Chondrocyte (in vitro differentiated cells): ENCODE measurements at regions not wholly inside any gene's neighbourhood (a gene's known extent, or its start where the extent isn't known, plus 50 kb on each side); places are given as distances from the start of the nearest gene placed in this dataset.
"Not testable (repeated sequence)": the region's sequence is repeated elsewhere in the genome, so short reads cannot be mapped to it uniquely, and the experiment has no call there.

Source experiments
- DNase-seq: peaks from one replicate; pipeline ENCODE4 v3.0.0; 2021; ENCODE audit warnings: mixed read lengths, low spot score
- H3K27ac Mint-ChIP-seq: one replicate; pipeline ENCODE4 v1.8.0; 2021; ENCODE audit warnings: mild to moderate bottlenecking, moderate library complexity, mixed read lengths; ENCODE audit not compliant: unreplicated experiment
- H3K27me3 Mint-ChIP-seq: 2 replicates; pipeline ENCODE4 v1.8.0; 2021; ENCODE audit warnings: low read depth, mixed read lengths
- H3K36me3 Mint-ChIP-seq: 2 replicates; pipeline ENCODE4 v1.8.0; 2021; ENCODE audit warnings: low read depth, mixed read lengths
- H3K4me1 Mint-ChIP-seq: 2 replicates; pipeline ENCODE4 v1.8.0; 2021; ENCODE audit warnings: low read depth, mild to moderate bottlenecking, mixed read lengths
- H3K4me3 Mint-ChIP-seq: one replicate; pipeline ENCODE4 v1.8.0; 2021; ENCODE audit warnings: mild to moderate bottlenecking, moderate library complexity, mixed read lengths; ENCODE audit not compliant: unreplicated experiment
- H3K9me3 Mint-ChIP-seq: 2 replicates; pipeline ENCODE4 v1.8.0; 2021; ENCODE audit warnings: low read depth, mixed read lengths
- CTCF ChIP-seq: fragments of 200-600 bp; sonication (generic); IDR thresholded peaks from 2 replicates; pipeline ENCODE4 v1.5.0; 2021; ENCODE audit warnings: antibody characterized with exemption, mild to moderate bottlenecking, moderate library complexity

- TF ChIP-seq CTCF: no peak
- Mint-ChIP-seq H3K27ac (no peak overlapping the region), H3K4me3 (no peak overlapping the region), H3K36me3 (no peaks in the 10 kb centered on the region), H3K9me3 (no peaks in the 10 kb centered on the region), H3K4me1 (no peaks in the 10 kb centered on the region), H3K27me3 (peaks cover 32% of the 10 kb centered on the region)
- DNase-seq: no peak
These were observed 1250.2 kb upstream of the CNTN5 start for GRCh38 chr11:97770570-97770969.

- no peaks in the 10 kb centered on the region for H3K4me1 Mint-ChIP-seq
- TF ChIP-seq CTCF: no peak
- H3K27ac Mint-ChIP-seq: no peak overlapping the region
- H3K9me3 Mint-ChIP-seq: no peaks in the 10 kb centered on the region
- no peak for DNase-seq
- H3K36me3 Mint-ChIP-seq: no peaks in the 10 kb centered on the region
- H3K4me3 Mint-ChIP-seq: no peak overlapping the region
- peaks cover 34% of the 10 kb centered on the region for H3K27me3 Mint-ChIP-seq
These were observed 1248.0 kb upstream of the CNTN5 start for GRCh38 chr11:97772705-97773104.

GRCh38 chr11:97784388-97784787 is 1236.4 kb upstream of the CNTN5 start:
- not testable (repeated sequence) for H3K36me3 Mint-ChIP-seq, H3K4me1 Mint-ChIP-seq, DNase-seq, H3K27ac Mint-ChIP-seq, H3K4me3 Mint-ChIP-seq
- Mint-ChIP-seq H3K27me3 (peaks cover 10% of the 10 kb centered on the region), H3K9me3 (peaks cover 28% of the 10 kb centered on the region)

- H3K27me3 Mint-ChIP-seq: peaks cover 10% of the 10 kb centered on the region
- H3K27ac Mint-ChIP-seq: no peak overlapping the region
- no peak for TF ChIP-seq CTCF
These were observed 1233.8 kb upstream of the CNTN5 start for GRCh38 chr11:97786961-97787360.

GRCh38 chr11:97794876-97795275 is 1225.9 kb upstream of the CNTN5 start:
- H3K4me3 Mint-ChIP-seq: no peak overlapping the region
- peaks cover 12% of the 10 kb centered on the region for H3K27me3 Mint-ChIP-seq
- no peak for TF ChIP-seq CTCF
- no peaks in the 10 kb centered on the region for H3K4me1 Mint-ChIP-seq
- no peak overlapping the region for H3K27ac Mint-ChIP-seq
- H3K9me3 Mint-ChIP-seq: peaks cover 8% of the 10 kb centered on the region
- no peaks in the 10 kb centered on the region for H3K36me3 Mint-ChIP-seq
- DNase-seq: no peak

More at GRCh38 chr11:97786961-97787360, 1233.8 kb upstream of the CNTN5 start:
- H3K4me1 Mint-ChIP-seq: no peaks in the 10 kb centered on the region
- peaks cover 26% of the 10 kb centered on the region for H3K9me3 Mint-ChIP-seq
- H3K4me3 Mint-ChIP-seq: no peak overlapping the region
- no peak for DNase-seq
- H3K36me3 Mint-ChIP-seq: peaks cover 3% of the 10 kb centered on the region

GRCh38 chr11:97800891-97801290 is 1219.9 kb upstream of the CNTN5 start:
- Mint-ChIP-seq H3K4me3 (no peak overlapping the region), H3K27ac (no peak overlapping the region), H3K36me3 (no peaks in the 10 kb centered on the region), H3K4me1 (no peaks in the 10 kb centered on the region), H3K9me3 (no peaks in the 10 kb centered on the region), H3K27me3 (peaks cover 19% of the 10 kb centered on the region)
- TF ChIP-seq CTCF: no peak
- no peak for DNase-seq
